K562 (cell line): ENCODE measurements at regions not wholly inside any gene's neighbourhood (a gene's known extent, or its start where the extent isn't known, plus 50 kb on each side); places are given as distances from the start of the nearest gene placed in this dataset.

Source experiments
- ATAC-seq: fragments of 200-7000 bp; cut with Tn5 transposase; 3 replicates; pipeline ENCODE4 v1.9.1; 2020; ENCODE audit warnings: moderate library complexity
- BruUV-seq: library from RNA; stranded (reverse); fragments of 400-500 nt; replicated peaks from 2 replicates; lab custom pipeline; 2021; lab: Mats Ljungman, UMichigan
- CTCF ChIA-PET: fragments of 300-600 bp; formaldehyde crosslinking; extraction: SDS; loops from one replicate; lab custom pipeline; 2021; ENCODE audit warnings: low intra/inter-chr PET ratio; lab: Yijun Ruan, JAX
- POLR2A ChIA-PET: fragments of 300-600, 350-650 bp; sonication (Branson Sonifier 250); formaldehyde crosslinking; extraction: SDS; loops from one replicate; lab custom pipeline; 2021; ENCODE audit warnings: antibody characterized with exemption, inconsistent platforms; lab: Yijun Ruan, JAX
- DNase-seq, 4 experiments: peaks; one replicate each; pipeline versions ENCODE4 v3.0.0 to v3.0.0-alpha.2; 2011 to 2018; ENCODE audit warnings: low spot score in 3 of 4, mixed read lengths in 3 of 4; ENCODE audit errors: extremely low read depth in 1 of 4
- FAIRE-seq: peaks from 2 replicates; lab custom pipeline; 2011; peaks lifted over from hg19 to GRCh38; lab: Jason Lieb, UNC
- H2AFZ ChIP-seq: 2 replicates; pipeline ENCODE4 v1.6.0; 2011; ENCODE audit warnings: low read depth, low read length, control low read depth, inconsistent platforms
- H3K27ac ChIP-seq: fragments of 200-600 bp; 3 replicates; pipeline ENCODE4 v1.8.0; 2011; ENCODE audit warnings: low read depth, mild to moderate bottlenecking, control low read depth, inconsistent platforms, low read length, moderate library complexity, mixed read lengths; ENCODE audit errors: extremely low read depth
- H3K27me3 ChIP-seq, 2 experiments: fragments of 300-600 bp in 1 of 2; 2 replicates in 1 of 2; 3 replicates in 1 of 2; pipeline versions ENCODE4 v1.6.0 to v1.8.0; 2011; ENCODE audit warnings: inconsistent platforms in 2 of 2, low read length in 2 of 2, mild to moderate bottlenecking in 1 of 2, mixed read lengths in 1 of 2, moderate library complexity in 1 of 2; ENCODE audit not compliant: control insufficient read depth in 2 of 2, insufficient read depth in 2 of 2
- H3K36me3 ChIP-seq: fragments of 300-600 bp; 3 replicates; pipeline ENCODE4 v1.8.0; 2011; ENCODE audit warnings: mild to moderate bottlenecking, low read length, inconsistent platforms; ENCODE audit not compliant: control insufficient read depth, insufficient read depth
- H3K4me1 ChIP-seq, 2 experiments: fragments of 200-600 bp in 1 of 2; replicated peaks in 1 of 2; 2 replicates in 1 of 2; 3 replicates in 1 of 2; pipeline versions ENCODE4 v1.5.1 to v1.8.0; 2011; ENCODE audit warnings: inconsistent platforms in 2 of 2, low read length in 2 of 2, mild to moderate bottlenecking in 1 of 2, mixed read lengths in 1 of 2, moderate library complexity in 1 of 2; ENCODE audit not compliant: control insufficient read depth in 2 of 2, insufficient read depth in 2 of 2
- H3K4me2 ChIP-seq: 2 replicates; pipeline ENCODE4 v1.6.1; 2011; ENCODE audit warnings: low read length, control low read depth, inconsistent platforms, mixed read lengths; ENCODE audit not compliant: insufficient read depth
- H3K4me3 ChIP-seq: fragments of 200-600 bp; sonication (generic), shearing (Covaris generic); 2 replicates; pipeline ENCODE4 v1.5.1; 2016; ENCODE audit warnings: control low read depth, inconsistent platforms
- H3K79me2 ChIP-seq: fragments of 200-600 bp; 3 replicates; pipeline ENCODE4 v1.8.0; 2011; ENCODE audit warnings: low read length, inconsistent platforms; ENCODE audit not compliant: control insufficient read depth, insufficient read depth
- H3K9ac ChIP-seq, 2 experiments: 2 replicates each; pipeline versions ENCODE4 v1.6.0 to v1.6.1; 2011; ENCODE audit warnings: low read depth in 2 of 2, low read length in 2 of 2, control low read depth in 1 of 2, inconsistent platforms in 1 of 2, mild to moderate bottlenecking in 1 of 2, mixed read lengths in 1 of 2; ENCODE audit not compliant: insufficient read depth in 1 of 2
- H3K9me1 ChIP-seq: one replicate; pipeline ENCODE4 v1.6.0; 2011; ENCODE audit warnings: inconsistent platforms, mild to moderate bottlenecking, low read length, moderate library complexity; ENCODE audit not compliant: control insufficient read depth, insufficient read depth
- H3K9me3 ChIP-seq: replicated peaks from 2 replicates; pipeline ENCODE4 v1.5.1; 2011; ENCODE audit warnings: low read depth, low read length, inconsistent platforms; ENCODE audit not compliant: control insufficient read depth, insufficient read depth
- H4K20me1 ChIP-seq: replicated peaks from 2 replicates; pipeline ENCODE4 v1.6.1; 2011; ENCODE audit warnings: low read length, inconsistent platforms, mixed read lengths; ENCODE audit not compliant: control insufficient read depth, insufficient read depth
- DPF2 ChIP-seq: fragments of 450-650 bp; IDR thresholded peaks from 2 replicates; pipeline ENCODE4 v1.6.1; 2016
- E2F6 ChIP-seq, 2 experiments: IDR thresholded peaks; 2 replicates each; pipeline ENCODE4 v1.6.1; 2011; ENCODE audit warnings: borderline replicate concordance in 1 of 2, control low read depth in 1 of 2, low read depth in 1 of 2, low read length in 1 of 2, mild to moderate bottlenecking in 1 of 2, mixed read lengths in 1 of 2, moderate library complexity in 1 of 2; ENCODE audit not compliant: insufficient read depth in 1 of 2, insufficient read length in 1 of 2, poor library complexity in 1 of 2, severe bottlenecking in 1 of 2; ENCODE audit errors: extremely low read depth in 1 of 2
- HES1 ChIP-seq: fragments of 450-650 bp; IDR thresholded peaks from 2 replicates; pipeline ENCODE4 v1.6.1; 2016; ENCODE audit warnings: low read depth, mild to moderate bottlenecking, moderate library complexity
- KDM5B ChIP-seq: fragments of 200-600 bp; sonication (generic); IDR thresholded peaks from 2 replicates; pipeline ENCODE4 v1.6.1; 2012; ENCODE audit warnings: low read depth, mild to moderate bottlenecking, moderate library complexity, low read length, control low read depth, inconsistent platforms; ENCODE audit not compliant: insufficient replicate concordance
- SMAD4 ChIP-seq: fragments of 250-450 bp; sonication (Bioruptor Pico); conservative IDR thresholded peaks from 2 replicates; pipeline ENCODE4 v1.8.0; 2021; ENCODE audit warnings: inconsistent platforms, mild to moderate bottlenecking, moderate library complexity
- SREBF1 ChIP-seq: fragments of 150-350 bp; IDR thresholded peaks from 2 replicates; pipeline ENCODE4 v1.6.1; 2014; ENCODE audit warnings: antibody characterized with exemption, low read depth, low read length, borderline replicate concordance
- STAG1 ChIP-seq: sonication (generic); formaldehyde crosslinking; IDR thresholded peaks from 2 replicates; pipeline ENCODE4 v1.5.0; 2020; ENCODE audit warnings: missing genetic modification reagents, borderline replicate concordance
- WGBS: fragments of 100-300 bp; shearing (Covaris generic); methylation state at CpG from one replicate; pipeline ENCODE4 v1.1.6; 2016; ENCODE audit warnings: low coverage, mixed read lengths; ENCODE audit not compliant: insufficient coverage; ENCODE audit errors: missing lambda C conversion rate; 5-methylcytosine and 5-hydroxymethylcytosine counted together
- in situ Hi-C: fragments of 300-500 bp; cut with MboI; formaldehyde crosslinking; loops from 4 replicates; pipeline ENCODE4 v1.15.0; 2018; ENCODE audit warnings: inconsistent platforms, mixed read lengths
- intact Hi-C: fragments of 100-400 bp; cut with micrococcal nuclease; formaldehyde crosslinking; loops from 2 replicates; pipeline ENCODE4 v1.14.2; 2022

GRCh38 chr7:19417231-19417630, 272.0 kb upstream of the FERD3L start:
- no peak for FAIRE-seq
- in situ Hi-C loops: no loop called here
- H3K9me1 ChIP-seq: no peaks in the 10 kb centered on the region
- no peaks in the 10 kb centered on the region for H4K20me1 ChIP-seq
- H3K36me3 ChIP-seq: no peaks in the 10 kb centered on the region
- no peak for ATAC-seq
- ChIA-PET POLR2A (no interaction called here), CTCF (no interaction called here)
- no peaks in the 10 kb centered on the region for H3K79me2 ChIP-seq
- TF ChIP-seq DPF2 (no peak), STAG1 (CRISPR knock-in tag) (no peak), HES1 (no peak), KDM5B (no peak), SREBF1 (no peak), E2F6 (IDR thresholded peaks at IDR 0.05; ENCODE audit: borderline replicate concordance in 1 of 2, extremely low read depth in 1 of 2, insufficient read depth in 1 of 2, insufficient read length in 1 of 2, low read depth in 1 of 2, low read length in 1 of 2, poor library complexity in 1 of 2, severe bottlenecking in 1 of 2) (no peak), SMAD4 (CRISPR knock-in tag) (no peak)
- intact Hi-C loops: no loop called here
- DNase-seq: no peak
- H3K9me3 ChIP-seq: no peaks in the 10 kb centered on the region; the same call in 1 of the 2 replicates
- no peak overlapping the region for H2AFZ ChIP-seq
- no peaks in the 10 kb centered on the region for H3K27me3 ChIP-seq
- no TSS peak for BruUV-seq
- H3K4me1 ChIP-seq: no peaks in the 10 kb centered on the region
- WGBS: 5% methylated on average over 2 of the region's 2 CpGs
- no peak overlapping the region for H3K9ac ChIP-seq
- H3K4me2 ChIP-seq: no peak overlapping the region
- no peak overlapping the region for H3K4me3 ChIP-seq
- no peak overlapping the region for H3K27ac ChIP-seq
